Endothelial cell of umbilical vein (primary cell): ENCODE measurements at regions not wholly inside any gene's neighbourhood (a gene's known extent, or its start where the extent isn't known, plus 50 kb on each side); places are given as distances from the start of the nearest gene placed in this dataset.

Source experiments
- EZH2 ChIP-seq: IDR thresholded peaks from 2 replicates; pipeline ENCODE4 v1.6.1; 2012; ENCODE audit warnings: borderline replicate concordance, low read depth, mild to moderate bottlenecking, moderate library complexity, low read length, inconsistent platforms; ENCODE audit not compliant: severe bottlenecking
- FOS ChIP-seq: IDR thresholded peaks from 2 replicates; pipeline ENCODE4 v1.6.1; 2011; ENCODE audit warnings: mild to moderate bottlenecking, low read length, moderate library complexity, borderline replicate concordance; ENCODE audit not compliant: insufficient read depth
- GATA2 ChIP-seq: IDR thresholded peaks from 2 replicates; pipeline ENCODE4 v1.7.0; 2011; ENCODE audit warnings: low read depth, mild to moderate bottlenecking, moderate library complexity, mixed read lengths, low read length; ENCODE audit not compliant: insufficient read length, insufficient read depth
- MYC ChIP-seq: IDR thresholded peaks from one replicate; pipeline ENCODE4 v1.6.1; 2011; ENCODE audit warnings: mild to moderate bottlenecking, low read depth, low read length
- POLR2A ChIP-seq: IDR thresholded peaks from 2 replicates; pipeline ENCODE4 v1.6.1; 2012; ENCODE audit warnings: low read depth, mild to moderate bottlenecking, control low read depth, low read length
- POLR2AphosphoS5 ChIP-seq: IDR thresholded peaks from 2 replicates; pipeline ENCODE4 v1.6.1; 2012; ENCODE audit warnings: low read depth, mild to moderate bottlenecking, control low read depth, low read length, moderate library complexity; ENCODE audit not compliant: insufficient read depth
- TF ChIP-seq, protein P1 (sequence below), 2 donors: IDR thresholded peaks; 1 replicate in 1 of 2; 2 replicates in 1 of 2; pipeline ENCODE4 v1.5.1; 2011; ENCODE audit warnings: low read length in 2 of 2, mild to moderate bottlenecking in 2 of 2, moderate library complexity in 2 of 2, control low read depth in 1 of 2, inconsistent platforms in 1 of 2, low read depth in 1 of 2; ENCODE audit not compliant: insufficient read depth in 1 of 2; ENCODE audit errors: extremely low read depth in 1 of 2
- TF ChIP-seq, protein P2 (sequence below): IDR thresholded peaks from 2 replicates; pipeline ENCODE4 v1.6.1; 2011; ENCODE audit not compliant: insufficient read depth, insufficient read length

- TF ChIP-seq, protein P1, sequence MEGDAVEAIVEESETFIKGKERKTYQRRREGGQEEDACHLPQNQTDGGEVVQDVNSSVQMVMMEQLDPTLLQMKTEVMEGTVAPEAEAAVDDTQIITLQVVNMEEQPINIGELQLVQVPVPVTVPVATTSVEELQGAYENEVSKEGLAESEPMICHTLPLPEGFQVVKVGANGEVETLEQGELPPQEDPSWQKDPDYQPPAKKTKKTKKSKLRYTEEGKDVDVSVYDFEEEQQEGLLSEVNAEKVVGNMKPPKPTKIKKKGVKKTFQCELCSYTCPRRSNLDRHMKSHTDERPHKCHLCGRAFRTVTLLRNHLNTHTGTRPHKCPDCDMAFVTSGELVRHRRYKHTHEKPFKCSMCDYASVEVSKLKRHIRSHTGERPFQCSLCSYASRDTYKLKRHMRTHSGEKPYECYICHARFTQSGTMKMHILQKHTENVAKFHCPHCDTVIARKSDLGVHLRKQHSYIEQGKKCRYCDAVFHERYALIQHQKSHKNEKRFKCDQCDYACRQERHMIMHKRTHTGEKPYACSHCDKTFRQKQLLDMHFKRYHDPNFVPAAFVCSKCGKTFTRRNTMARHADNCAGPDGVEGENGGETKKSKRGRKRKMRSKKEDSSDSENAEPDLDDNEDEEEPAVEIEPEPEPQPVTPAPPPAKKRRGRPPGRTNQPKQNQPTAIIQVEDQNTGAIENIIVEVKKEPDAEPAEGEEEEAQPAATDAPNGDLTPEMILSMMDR (IDR thresholded peaks at IDR 0.05; ENCODE audit: extremely low read depth in 1 of 2, insufficient read depth in 1 of 2, low read depth in 1 of 2, low read length in 2 of 2): no peak
- TF ChIP-seq EZH2: no peak
- TF ChIP-seq POLR2A: no peak
- no peak for TF ChIP-seq FOS
- TF ChIP-seq, protein P2, sequence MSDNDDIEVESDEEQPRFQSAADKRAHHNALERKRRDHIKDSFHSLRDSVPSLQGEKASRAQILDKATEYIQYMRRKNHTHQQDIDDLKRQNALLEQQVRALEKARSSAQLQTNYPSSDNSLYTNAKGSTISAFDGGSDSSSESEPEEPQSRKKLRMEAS: no peak
- TF ChIP-seq GATA2: no peak
- TF ChIP-seq MYC: no peak
- no peak for TF ChIP-seq POLR2AphosphoS5
Observed at GRCh38 chr3:146889626-146890025, 284.5 kb upstream of the PLSCR5 start.
